HepG2 (cell line): ENCODE measurements at regions not wholly inside any gene's neighbourhood (a gene's known extent, or its start where the extent isn't known, plus 50 kb on each side); places are given as distances from the start of the nearest gene placed in this dataset.

Source experiments
- ATAC-seq: fragments of 200-7000 bp; cut with Tn5 transposase; 3 replicates; pipeline ENCODE4 v1.9.1; 2020; ENCODE audit warnings: mild to moderate bottlenecking, moderate library complexity
- BruUV-seq: library from RNA; stranded (reverse); fragments of 400-500 nt; replicated peaks from 2 replicates; lab custom pipeline; 2021; lab: Mats Ljungman, UMichigan
- CTCF ChIA-PET: fragments of 300-600 bp; formaldehyde crosslinking; extraction: SDS; loops from one replicate; lab custom pipeline; 2021; ENCODE audit warnings: low total read pairs, inconsistent platforms, low intra/inter-chr PET ratio; lab: Yijun Ruan, JAX
- POLR2A ChIA-PET: fragments of 350-600 bp; sonication (Branson Sonifier 250); formaldehyde crosslinking; loops from one replicate; lab custom pipeline; 2020; ENCODE audit warnings: antibody characterized with exemption, inconsistent platforms; lab: Yijun Ruan, JAX
- DNase-seq: peaks from one replicate; pipeline ENCODE4 v3.0.0-alpha.2; 2015; ENCODE audit warnings: low spot score
- FAIRE-seq: peaks from 3 replicates; lab custom pipeline; 2011; peaks lifted over from hg19 to GRCh38; lab: Jason Lieb, UNC
- H2AFZ ChIP-seq: one replicate; pipeline ENCODE4 v1.6.1; 2011; ENCODE audit warnings: low read length, inconsistent platforms
- H3K27ac ChIP-seq: fragments of 300-600 bp; 3 replicates; pipeline ENCODE4 v1.8.0; 2011; ENCODE audit warnings: mixed run types, mild to moderate bottlenecking, mixed read lengths, low read length, inconsistent platforms; ENCODE audit not compliant: insufficient read depth; ENCODE audit errors: extremely low read length
- H3K27me3 ChIP-seq, 2 experiments: fragments of 200-600 bp in 1 of 2; 2 replicates in 1 of 2; 3 replicates in 1 of 2; pipeline versions ENCODE4 v1.6.0 to v1.8.0; 2011; ENCODE audit warnings: low read length in 2 of 2, mild to moderate bottlenecking in 2 of 2, moderate library complexity in 2 of 2, inconsistent platforms in 1 of 2; ENCODE audit not compliant: insufficient read depth in 2 of 2, control insufficient read depth in 1 of 2
- H3K36me3 ChIP-seq, 2 experiments: fragments of 200-600 bp in 1 of 2; replicated peaks in 1 of 2; 2 replicates in 1 of 2; 3 replicates in 1 of 2; pipeline versions ENCODE4 v1.5.1 to v1.8.0; 2011; ENCODE audit warnings: low read length in 2 of 2, inconsistent platforms in 1 of 2; ENCODE audit not compliant: insufficient read depth in 2 of 2, control insufficient read depth in 1 of 2
- H3K4me1 ChIP-seq: 2 replicates; pipeline ENCODE4 v1.5.1; 2012; ENCODE audit warnings: low read length, inconsistent platforms; ENCODE audit not compliant: insufficient read depth
- H3K4me2 ChIP-seq: 2 replicates; pipeline ENCODE4 v1.6.0; 2011; ENCODE audit warnings: low read depth, low read length, inconsistent platforms
- H3K4me3 ChIP-seq, 3 experiments: fragments of 200-600 bp in 1 of 3; sonication (generic), shearing (Covaris generic) in 1 of 3; replicated peaks in 1 of 3; 2 replicates each; pipeline ENCODE4 v1.5.1; 2011 to 2016; ENCODE audit warnings: low read length in 3 of 3, inconsistent platforms in 2 of 3, low read depth in 2 of 3, mild to moderate bottlenecking in 2 of 3, control low read depth in 1 of 3, mixed read lengths in 1 of 3; ENCODE audit not compliant: insufficient read depth in 1 of 3
- H3K79me2 ChIP-seq: one replicate; pipeline ENCODE4 v1.6.1; 2011; ENCODE audit warnings: low read length, inconsistent platforms; ENCODE audit not compliant: insufficient read depth
- H3K9ac ChIP-seq: 2 replicates; pipeline ENCODE4 v1.6.0; 2011; ENCODE audit warnings: mild to moderate bottlenecking, low read depth, low read length, inconsistent platforms; ENCODE audit not compliant: insufficient read depth
- H3K9me3 ChIP-seq: 2 replicates; pipeline ENCODE4 v1.5.1; 2012; ENCODE audit warnings: mild to moderate bottlenecking, low read length
- H4K20me1 ChIP-seq: 2 replicates; pipeline ENCODE4 v1.6.0; 2011; ENCODE audit warnings: inconsistent platforms, mild to moderate bottlenecking, low read length, moderate library complexity; ENCODE audit not compliant: insufficient read depth
- HHEX ChIP-seq: IDR thresholded peaks from 2 replicates; pipeline ENCODE4 v1.6.1; 2016; ENCODE audit warnings: control low read depth
- RNF2 ChIP-seq: fragments of 450-650 bp; conservative IDR thresholded peaks from 2 replicates; pipeline ENCODE4 v1.6.1; 2016; ENCODE audit warnings: low read depth
- STAG1 ChIP-seq: sonication (generic); formaldehyde crosslinking; IDR thresholded peaks from 2 replicates; pipeline ENCODE4 v1.4.0; 2020; ENCODE audit warnings: missing genetic modification reagents
- ZNF749 ChIP-seq: sonication (generic); formaldehyde crosslinking; IDR thresholded peaks from 2 replicates; pipeline ENCODE4 v1.8.0; 2022; ENCODE audit warnings: mild to moderate bottlenecking, missing genetic modification reagents, moderate library complexity, borderline replicate concordance
- WGBS: methylation state at CpG from one replicate; pipeline ENCODE4 v1.1.6; 2017; ENCODE audit warnings: low lambda C conversion rate; 5-methylcytosine and 5-hydroxymethylcytosine counted together
- in situ Hi-C: cut with HindIII; loops from 2 replicates; pipeline ENCODE4 v1.10.0; 2017; ENCODE audit warnings: low pct_unique_long_range_greater_than_20kb; ENCODE audit not compliant: extremely low pct_ligation_motif_present
- intact Hi-C: fragments of 100-400 bp; cut with micrococcal nuclease; formaldehyde crosslinking; loops from one replicate; pipeline ENCODE4 v1.10.0; 2022; ENCODE audit not compliant: unreplicated experiment
- TF ChIP-seq, protein P1 (sequence below): sonication (generic); formaldehyde crosslinking; IDR thresholded peaks from 2 replicates; pipeline ENCODE4 v1.4.0; 2020; ENCODE audit warnings: missing genetic modification reagents; ENCODE audit errors: not compliant biosample characterization
- TF ChIP-seq, protein P2 (sequence below), 2 experiments: fragments of 450-650 bp in 1 of 2; sonication (generic) in 1 of 2; formaldehyde crosslinking in 1 of 2; IDR thresholded peaks; 2 replicates each; pipeline versions ENCODE4 v1.6.1 to v1.8.0; 2016 to 2022; ENCODE audit warnings: antibody characterized with exemption in 1 of 2, mild to moderate bottlenecking in 1 of 2, missing genetic modification reagents in 1 of 2
- TF ChIP-seq, protein P3 (sequence below): sonication (generic); formaldehyde crosslinking; IDR thresholded peaks from 2 replicates; pipeline ENCODE4 v1.5.0; 2020; ENCODE audit warnings: mild to moderate bottlenecking, missing genetic modification reagents, moderate library complexity

DNA sequence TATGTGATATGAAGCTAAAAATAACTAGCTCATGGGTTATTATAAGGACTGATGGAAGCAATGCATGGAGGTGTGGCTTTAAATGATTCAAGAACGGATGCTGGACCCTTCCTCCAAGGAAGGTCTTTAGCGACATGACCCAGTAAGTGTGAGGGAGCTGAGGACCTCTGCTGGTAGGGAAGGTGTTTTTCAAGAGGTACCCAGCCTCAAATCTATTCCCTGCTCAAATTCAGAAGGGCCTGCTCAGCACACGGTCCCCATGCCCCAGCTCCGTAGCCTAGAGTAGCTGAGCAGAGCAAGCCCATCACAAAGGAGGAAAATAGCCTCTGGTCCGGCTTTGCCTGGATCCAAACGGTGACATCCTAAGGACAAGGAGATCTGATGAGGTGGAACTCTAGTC lies 266.2 kb upstream of the IGF1R start:
- WGBS = 0% methylated on average over 4 of the region's 6 CpGs
- FAIRE-seq = no peak
- POLR2A ChIA-PET = no interaction called here

More for the DNA sequence above, 266.2 kb upstream of the IGF1R start:
- CTCF ChIA-PET = no interaction called here
- ATAC-seq = no peak
- TF ChIP-seq ZNF749 (CRISPR knock-in tag) (no peak), RNF2 (no peak), HHEX (CRISPR knock-in tag) (no peak), STAG1 (CRISPR knock-in tag) (peak; percentile 22; the same call in 1 of the 2 replicates)
- TF ChIP-seq, protein P1, sequence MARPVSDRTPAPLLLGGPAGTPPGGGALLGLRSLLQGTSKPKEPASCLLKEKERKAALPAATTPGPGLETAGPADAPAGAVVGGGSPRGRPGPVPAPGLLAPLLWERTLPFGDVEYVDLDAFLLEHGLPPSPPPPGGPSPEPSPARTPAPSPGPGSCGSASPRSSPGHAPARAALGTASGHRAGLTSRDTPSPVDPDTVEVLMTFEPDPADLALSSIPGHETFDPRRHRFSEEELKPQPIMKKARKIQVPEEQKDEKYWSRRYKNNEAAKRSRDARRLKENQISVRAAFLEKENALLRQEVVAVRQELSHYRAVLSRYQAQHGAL = no peak
- TF ChIP-seq, protein P2, sequence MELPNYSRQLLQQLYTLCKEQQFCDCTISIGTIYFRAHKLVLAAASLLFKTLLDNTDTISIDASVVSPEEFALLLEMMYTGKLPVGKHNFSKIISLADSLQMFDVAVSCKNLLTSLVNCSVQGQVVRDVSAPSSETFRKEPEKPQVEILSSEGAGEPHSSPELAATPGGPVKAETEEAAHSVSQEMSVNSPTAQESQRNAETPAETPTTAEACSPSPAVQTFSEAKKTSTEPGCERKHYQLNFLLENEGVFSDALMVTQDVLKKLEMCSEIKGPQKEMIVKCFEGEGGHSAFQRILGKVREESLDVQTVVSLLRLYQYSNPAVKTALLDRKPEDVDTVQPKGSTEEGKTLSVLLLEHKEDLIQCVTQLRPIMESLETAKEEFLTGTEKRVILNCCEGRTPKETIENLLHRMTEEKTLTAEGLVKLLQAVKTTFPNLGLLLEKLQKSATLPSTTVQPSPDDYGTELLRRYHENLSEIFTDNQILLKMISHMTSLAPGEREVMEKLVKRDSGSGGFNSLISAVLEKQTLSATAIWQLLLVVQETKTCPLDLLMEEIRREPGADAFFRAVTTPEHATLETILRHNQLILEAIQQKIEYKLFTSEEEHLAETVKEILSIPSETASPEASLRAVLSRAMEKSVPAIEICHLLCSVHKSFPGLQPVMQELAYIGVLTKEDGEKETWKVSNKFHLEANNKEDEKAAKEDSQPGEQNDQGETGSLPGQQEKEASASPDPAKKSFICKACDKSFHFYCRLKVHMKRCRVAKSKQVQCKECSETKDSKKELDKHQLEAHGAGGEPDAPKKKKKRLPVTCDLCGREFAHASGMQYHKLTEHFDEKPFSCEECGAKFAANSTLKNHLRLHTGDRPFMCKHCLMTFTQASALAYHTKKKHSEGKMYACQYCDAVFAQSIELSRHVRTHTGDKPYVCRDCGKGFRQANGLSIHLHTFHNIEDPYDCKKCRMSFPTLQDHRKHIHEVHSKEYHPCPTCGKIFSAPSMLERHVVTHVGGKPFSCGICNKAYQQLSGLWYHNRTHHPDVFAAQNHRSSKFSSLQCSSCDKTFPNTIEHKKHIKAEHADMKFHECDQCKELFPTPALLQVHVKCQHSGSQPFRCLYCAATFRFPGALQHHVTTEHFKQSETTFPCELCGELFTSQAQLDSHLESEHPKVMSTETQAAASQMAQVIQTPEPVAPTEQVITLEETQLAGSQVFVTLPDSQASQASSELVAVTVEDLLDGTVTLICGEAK (IDR thresholded peaks at IDR 0.05) = no peak
- TF ChIP-seq, protein P2 (CRISPR knock-in tag; IDR thresholded peaks at IDR 0.05) = no peak
- TF ChIP-seq, protein P3, sequence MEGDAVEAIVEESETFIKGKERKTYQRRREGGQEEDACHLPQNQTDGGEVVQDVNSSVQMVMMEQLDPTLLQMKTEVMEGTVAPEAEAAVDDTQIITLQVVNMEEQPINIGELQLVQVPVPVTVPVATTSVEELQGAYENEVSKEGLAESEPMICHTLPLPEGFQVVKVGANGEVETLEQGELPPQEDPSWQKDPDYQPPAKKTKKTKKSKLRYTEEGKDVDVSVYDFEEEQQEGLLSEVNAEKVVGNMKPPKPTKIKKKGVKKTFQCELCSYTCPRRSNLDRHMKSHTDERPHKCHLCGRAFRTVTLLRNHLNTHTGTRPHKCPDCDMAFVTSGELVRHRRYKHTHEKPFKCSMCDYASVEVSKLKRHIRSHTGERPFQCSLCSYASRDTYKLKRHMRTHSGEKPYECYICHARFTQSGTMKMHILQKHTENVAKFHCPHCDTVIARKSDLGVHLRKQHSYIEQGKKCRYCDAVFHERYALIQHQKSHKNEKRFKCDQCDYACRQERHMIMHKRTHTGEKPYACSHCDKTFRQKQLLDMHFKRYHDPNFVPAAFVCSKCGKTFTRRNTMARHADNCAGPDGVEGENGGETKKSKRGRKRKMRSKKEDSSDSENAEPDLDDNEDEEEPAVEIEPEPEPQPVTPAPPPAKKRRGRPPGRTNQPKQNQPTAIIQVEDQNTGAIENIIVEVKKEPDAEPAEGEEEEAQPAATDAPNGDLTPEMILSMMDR (CRISPR knock-in tag) = peak; percentile 27
- TF ChIP-seq, all 625 proteins: peak for 2
- no TSS peak for BruUV-seq
- H3K4me1 ChIP-seq = no peaks in the 10 kb centered on the region
- no peaks in the 10 kb centered on the region for H3K79me2 ChIP-seq
- no peak overlapping the region for H3K4me2 ChIP-seq
- H3K9me3 ChIP-seq = peaks cover 11% of the 10 kb centered on the region; the same call in 1 of the 2 replicates
- intact Hi-C loops (loop anchor here (1.0 kb wide), 1 partner anchor 71 kb away; no protein-coding TSS in a partner anchor), in situ Hi-C loops (no loop called here)
- no peak overlapping the region for H3K9ac ChIP-seq
- no peak overlapping the region for H2AFZ ChIP-seq
- peaks cover 4 to 19% of the 10 kb centered on the region in 2 experiments; a peak in 3 of 5 replicates for H3K27me3 ChIP-seq
- H3K27ac ChIP-seq = no peak overlapping the region
- DNase-seq = no peak
- H3K36me3 ChIP-seq = no peaks in the 10 kb centered on the region
- H3K4me3 ChIP-seq = no peak overlapping the region
- H4K20me1 ChIP-seq = no peaks in the 10 kb centered on the region
